HG03521 (cell line): ENCODE measurements at regions not wholly inside any gene's neighbourhood (a gene's known extent, or its start where the extent isn't known, plus 50 kb on each side); places are given as distances from the start of the nearest gene placed in this dataset.

Experiments used
- ATAC-seq: cut with Tn5 transposase; IDR thresholded peaks from one replicate; pipeline ENCODE4 v1.9.1; 2021; ENCODE audit warnings: mild to moderate bottlenecking, moderate library complexity; ENCODE audit not compliant: unreplicated experiment

- ATAC-seq: no peak
Measured at GRCh38 chr5:93279296-93279963, 301.6 kb downstream of the NR2F1-AS1 start.

GRCh38 chr5:93278896-93279295 lies 302.1 kb downstream of the NR2F1-AS1 start:
- ATAC-seq: no peak

GRCh38 chr5:93277051-93277450 lies 304.0 kb downstream of the NR2F1-AS1 start:
- ATAC-seq: no peak

- no peak for ATAC-seq
Measured at GRCh38 chr5:93275376-93275775, 305.6 kb downstream of the NR2F1-AS1 start.

GRCh38 chr5:93274291-93274690 lies 306.7 kb downstream of the NR2F1-AS1 start:
- ATAC-seq: no peak

GRCh38 chr5:93273176-93273575 lies 307.8 kb downstream of the NR2F1-AS1 start:
- ATAC-seq: no peak

GRCh38 chr5:93272108-93272507 lies 308.9 kb downstream of the NR2F1-AS1 start:
- ATAC-seq: no peak

- ATAC-seq: no peak
Measured at GRCh38 chr5:93267736-93268135, 313.3 kb downstream of the NR2F1-AS1 start.

- no peak for ATAC-seq
Measured at GRCh38 chr5:93267276-93267675, 313.7 kb downstream of the NR2F1-AS1 start.

- no peak for ATAC-seq
Measured at GRCh38 chr5:93257616-93258015, 323.4 kb downstream of the NR2F1-AS1 start.

- no peak for ATAC-seq
Measured at GRCh38 chr5:93255796-93256195, 325.2 kb downstream of the NR2F1-AS1 start.

GRCh38 chr5:93252165-93252564 lies 328.9 kb downstream of the NR2F1-AS1 start:
- ATAC-seq: no peak

GRCh38 chr5:93251347-93251746 lies 329.7 kb downstream of the NR2F1-AS1 start:
- no peak for ATAC-seq

GRCh38 chr5:93250424-93250823 lies 330.6 kb downstream of the NR2F1-AS1 start:
- ATAC-seq: no peak

- ATAC-seq: no peak
Measured at GRCh38 chr5:93249651-93250289, 331.2 kb downstream of the NR2F1-AS1 start.

GRCh38 chr5:93247105-93247504 lies 333.9 kb downstream of the NR2F1-AS1 start:
- ATAC-seq: no peak

GRCh38 chr5:93246090-93246855 lies 334.7 kb downstream of the NR2F1-AS1 start:
- ATAC-seq: no peak

GRCh38 chr5:93245226-93245625 lies 335.8 kb downstream of the NR2F1-AS1 start:
- ATAC-seq: no peak

- ATAC-seq: no peak
Measured at GRCh38 chr5:93243481-93243880, 337.5 kb downstream of the NR2F1-AS1 start.

GRCh38 chr5:93240228-93240834 lies 340.7 kb downstream of the NR2F1-AS1 start:
- no peak for ATAC-seq

- ATAC-seq: no peak
Measured at GRCh38 chr5:93236807-93237421, 344.1 kb downstream of the NR2F1-AS1 start.
